Posterior vena cava (tissue), 2 donors: ENCODE measurements at regions not wholly inside any gene's neighbourhood (a gene's known extent, or its start where the extent isn't known, plus 50 kb on each side); places are given as distances from the start of the nearest gene placed in this dataset.

Source experiments
- DNase-seq: peaks from one replicate; pipeline ENCODE4 v3.0.0-alpha.2; 2020; ENCODE audit warnings: low spot score
- intact Hi-C, 2 donors: fragments of 100-400 bp; cut with DNase I; formaldehyde crosslinking; loops; one replicate each; pipeline versions ENCODE4 v1.14.1 to v1.14.2; 2022 to 2023
- donor health status: DM: yes; HTN: yes; CAD: no.
- donor health status: DM: yes; HTN: yes; CAD: no.

GRCh38 chr9:82148426-82148810 lies 159.8 kb downstream of the SPATA31D1 start:
- no peak for DNase-seq
- intact Hi-C loops, result no loop called here

- DNase-seq, result no peak
Measured at GRCh38 chr9:82148901-82149461, 160.4 kb downstream of the SPATA31D1 start.

GRCh38 chr9:82149501-82149946 lies 161.0 kb downstream of the SPATA31D1 start:
- DNase-seq, result no peak
- intact Hi-C loops, result no loop called here

More at GRCh38 chr9:82148901-82149461, 160.4 kb downstream of the SPATA31D1 start:
- intact Hi-C loops, result no loop called here

DNA sequence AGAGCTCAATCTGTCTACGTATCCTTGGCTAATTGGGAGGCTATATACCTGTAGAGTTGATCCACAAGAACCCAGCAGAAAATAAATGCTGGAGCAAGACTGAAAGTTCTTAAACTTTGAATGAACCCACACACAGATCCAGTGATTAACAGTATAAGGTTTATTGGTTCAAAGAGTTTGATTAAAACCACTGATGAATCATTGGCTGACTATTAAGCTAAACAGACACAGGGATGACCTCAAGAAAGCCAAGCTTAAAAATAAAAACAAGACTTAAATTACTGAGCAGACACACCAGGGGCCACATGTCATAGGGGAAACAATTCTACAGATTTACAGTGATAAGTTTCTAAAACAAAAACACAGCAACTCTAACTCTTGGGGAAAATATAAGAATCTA lies 163.6 kb downstream of the SPATA31D1 start:
- intact Hi-C loops, result no loop called here
- no peak for DNase-seq

- intact Hi-C loops, result no loop called here
- no peak for DNase-seq
Measured at GRCh38 chr9:82153032-82153431, 164.5 kb downstream of the SPATA31D1 start.

DNA sequence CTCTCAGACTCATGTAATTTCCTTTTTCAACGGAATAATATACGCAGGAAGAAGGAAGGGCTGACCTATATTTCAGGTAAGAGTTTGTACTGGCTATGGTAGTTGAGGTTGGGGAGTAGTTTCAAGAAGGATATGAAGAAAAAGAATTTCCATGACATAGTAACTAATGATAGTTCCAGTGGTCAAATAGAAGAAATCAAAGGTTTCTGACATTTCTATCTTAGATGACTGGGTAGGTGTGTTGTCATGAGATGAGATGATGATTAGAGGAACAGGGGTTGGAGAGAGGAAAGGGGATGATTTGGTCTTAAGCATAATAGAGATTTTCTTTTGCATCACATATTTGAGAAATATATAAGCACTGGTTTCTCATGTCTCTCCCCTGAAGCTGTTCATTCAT lies 166.0 kb downstream of the SPATA31D1 start:
- intact Hi-C loops, result no loop called here

DNA sequence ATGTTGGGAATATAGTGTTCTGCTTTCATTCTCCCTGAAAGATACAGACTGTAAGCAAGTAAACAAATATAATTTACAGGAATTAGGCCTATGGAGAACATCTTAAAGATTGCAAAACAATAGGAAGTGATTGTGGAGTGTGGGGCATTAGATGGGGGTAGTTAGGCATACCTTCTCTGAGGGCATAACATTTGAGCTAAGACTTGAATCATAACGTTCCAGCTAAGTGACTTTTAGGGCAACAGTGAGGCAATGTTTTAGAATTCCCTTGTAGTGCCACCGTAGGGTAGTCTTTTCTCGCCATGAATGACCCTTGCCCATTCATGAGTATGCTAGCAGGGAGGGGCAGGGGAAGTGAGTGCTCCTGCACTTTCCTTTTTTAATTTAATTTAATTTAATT lies 173.3 kb downstream of the SPATA31D1 start:
- no peak for DNase-seq
- intact Hi-C loops, result no loop called here

More for the DNA sequence above, 166.0 kb downstream of the SPATA31D1 start:
- no peak for DNase-seq

DNA sequence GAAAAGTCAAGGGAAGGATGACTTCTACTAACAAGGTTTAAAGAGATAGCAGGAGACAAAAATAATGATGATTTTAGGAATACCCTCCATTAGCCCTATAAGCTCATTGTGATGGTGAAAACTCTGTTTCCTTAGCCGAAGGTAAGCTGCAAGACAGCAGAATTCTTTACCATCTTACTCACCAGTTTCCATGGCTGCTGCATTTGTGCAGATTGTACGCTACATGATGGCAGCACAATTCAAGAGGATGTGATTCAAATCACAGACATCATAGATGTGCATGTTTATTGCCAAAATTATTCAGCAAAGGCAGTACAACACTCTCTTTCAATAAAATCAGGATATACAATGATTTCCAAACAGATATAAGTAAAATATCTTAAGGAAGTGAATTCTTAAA lies 175.6 kb downstream of the SPATA31D1 start:
- DNase-seq, result no peak
- intact Hi-C loops, result no loop called here

DNA sequence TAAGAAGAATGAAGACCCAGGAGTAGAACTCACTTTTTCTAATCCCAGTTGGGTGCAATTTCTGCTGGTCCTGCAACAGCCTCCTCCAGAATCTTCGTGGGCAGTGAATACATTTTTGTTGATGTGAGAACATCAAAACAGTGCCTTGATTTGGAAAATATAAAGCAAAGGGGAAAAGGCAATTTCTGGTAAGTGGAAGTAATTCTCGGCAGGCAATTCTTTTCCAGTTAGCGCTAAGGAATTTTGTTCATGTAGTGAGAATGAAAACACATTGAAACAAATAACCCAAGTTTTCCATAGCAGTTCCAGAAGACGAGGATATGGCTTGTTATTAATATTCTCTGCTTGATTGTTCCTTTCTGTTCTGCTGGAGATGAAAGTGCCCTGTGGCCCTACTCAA lies 178.7 kb downstream of the SPATA31D1 start:
- no peak for DNase-seq
- intact Hi-C loops, result no loop called here

DNA sequence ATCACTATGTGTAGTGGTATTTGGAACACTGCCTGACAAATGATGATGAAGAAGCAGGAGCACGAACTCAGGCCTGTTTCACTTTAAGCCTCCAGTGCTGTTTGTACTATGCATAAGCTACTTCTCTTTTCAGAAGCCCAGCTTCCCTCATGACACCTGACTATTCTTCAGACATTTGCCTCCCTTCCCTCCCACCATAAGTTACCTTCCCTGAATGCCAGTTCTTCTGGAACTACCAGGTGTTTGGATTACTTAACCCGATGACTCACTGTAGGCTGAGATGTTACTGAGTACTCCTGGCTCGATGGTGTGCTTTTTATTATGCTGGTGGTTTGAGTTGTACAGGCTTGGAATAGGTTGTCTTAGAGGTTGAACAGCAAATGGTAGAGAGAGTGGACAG lies 180.0 kb downstream of the SPATA31D1 start:
- intact Hi-C loops, result no loop called here

GRCh38 chr9:82170866-82171265 lies 182.3 kb downstream of the SPATA31D1 start:
- no peak for DNase-seq
- intact Hi-C loops, result no loop called here

More for the DNA sequence above, 180.0 kb downstream of the SPATA31D1 start:
- DNase-seq, result no peak

DNA sequence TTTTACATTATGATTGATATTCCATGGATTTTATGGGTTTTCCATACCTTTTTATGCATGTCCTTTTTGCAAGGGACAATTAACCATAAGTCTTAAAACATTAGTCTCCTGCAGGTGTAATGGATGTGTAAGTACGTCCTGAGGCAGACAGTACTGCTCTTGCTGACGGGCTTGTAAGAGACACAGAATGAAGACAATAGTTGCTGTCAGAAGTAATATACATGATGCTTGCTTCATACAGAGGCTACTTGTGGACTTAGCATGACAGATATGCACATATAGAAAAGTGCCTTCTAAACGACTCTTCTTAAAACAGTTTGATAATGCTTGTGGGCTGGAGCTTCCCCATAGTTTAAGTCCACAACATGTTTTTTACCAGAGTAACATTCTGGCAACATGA lies 182.7 kb downstream of the SPATA31D1 start:
- no peak for DNase-seq
- intact Hi-C loops, result no loop called here

DNA sequence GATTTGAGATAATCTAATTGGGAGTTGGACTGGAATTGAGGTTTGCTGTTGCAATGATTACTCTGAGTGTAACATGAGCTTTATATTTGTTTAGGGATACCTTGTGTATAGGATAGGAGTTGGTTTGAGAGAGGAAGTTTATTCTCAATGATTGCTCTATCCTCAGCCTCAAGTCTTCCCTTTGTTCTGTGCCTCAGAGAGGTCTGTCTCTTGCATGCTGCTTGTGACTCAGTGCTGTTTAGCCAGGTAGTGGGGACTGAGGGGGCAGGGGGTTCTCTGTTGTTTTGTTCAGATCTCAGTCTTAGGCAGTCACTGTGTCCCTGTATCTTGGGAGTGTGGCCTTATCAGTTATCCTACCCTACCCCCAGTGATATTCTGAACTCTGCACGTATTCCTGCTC lies 192.1 kb downstream of the SPATA31D1 start:
- DNase-seq, result no peak
- intact Hi-C loops, result no loop called here

DNA sequence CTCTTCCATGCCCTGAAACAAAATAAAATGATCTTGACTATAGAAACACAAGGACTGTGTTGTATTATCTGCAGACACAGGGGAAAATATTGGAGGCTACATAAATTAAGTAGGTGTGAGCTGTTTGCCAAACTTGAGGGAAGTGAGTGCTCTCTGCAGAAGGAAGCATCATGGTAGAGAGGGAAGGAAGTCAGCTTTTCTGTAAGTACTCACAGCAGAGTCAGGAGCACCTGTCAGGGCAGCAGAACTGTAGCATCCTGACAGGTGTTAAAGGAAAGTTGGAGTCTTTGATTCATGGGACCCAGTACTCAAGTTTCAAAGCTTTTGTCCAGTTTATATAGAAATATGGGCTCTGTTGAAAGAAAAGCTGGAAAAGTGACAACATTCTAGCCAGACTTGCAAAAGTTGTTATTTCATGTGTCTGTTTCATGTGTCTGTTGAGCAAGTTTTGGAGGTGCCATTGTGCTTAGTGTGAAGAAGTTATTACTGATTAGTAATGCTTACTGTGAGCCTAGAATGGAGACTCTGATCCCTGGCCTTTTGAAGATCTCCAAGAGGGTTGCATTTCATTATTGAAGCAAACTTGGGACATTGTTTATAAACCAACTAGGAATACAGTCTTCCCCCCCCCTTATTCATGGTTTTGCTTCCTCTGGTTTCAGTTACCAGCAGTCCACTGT lies 194.7 kb downstream of the SPATA31D1 start:
- no peak for DNase-seq
- intact Hi-C loops, result no loop called here

- intact Hi-C loops, result no loop called here
- no peak for DNase-seq
Measured at GRCh38 chr9:82184524-82184923, 196.0 kb downstream of the SPATA31D1 start.

DNA sequence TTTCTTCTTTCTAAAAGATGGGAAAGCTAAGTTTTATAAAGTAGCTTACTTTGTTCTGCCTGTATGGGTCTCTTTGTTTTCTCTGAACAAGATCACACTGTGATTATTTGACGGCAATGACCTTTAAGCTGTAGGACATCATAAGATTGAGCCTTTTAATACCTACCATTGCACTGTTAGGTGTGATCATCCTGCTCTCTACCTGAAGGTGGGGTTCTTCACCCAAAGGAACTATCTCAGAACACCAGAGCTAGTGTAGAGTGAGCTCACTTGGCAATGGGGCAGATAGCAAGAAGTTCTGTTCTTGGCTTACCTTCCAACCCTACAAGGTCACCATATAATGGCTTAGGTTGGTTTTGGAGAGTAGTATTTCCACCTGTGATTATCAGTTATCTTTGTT lies 200.2 kb downstream of the SPATA31D1 start:
- intact Hi-C loops, result no loop called here
- DNase-seq, result no peak

DNA sequence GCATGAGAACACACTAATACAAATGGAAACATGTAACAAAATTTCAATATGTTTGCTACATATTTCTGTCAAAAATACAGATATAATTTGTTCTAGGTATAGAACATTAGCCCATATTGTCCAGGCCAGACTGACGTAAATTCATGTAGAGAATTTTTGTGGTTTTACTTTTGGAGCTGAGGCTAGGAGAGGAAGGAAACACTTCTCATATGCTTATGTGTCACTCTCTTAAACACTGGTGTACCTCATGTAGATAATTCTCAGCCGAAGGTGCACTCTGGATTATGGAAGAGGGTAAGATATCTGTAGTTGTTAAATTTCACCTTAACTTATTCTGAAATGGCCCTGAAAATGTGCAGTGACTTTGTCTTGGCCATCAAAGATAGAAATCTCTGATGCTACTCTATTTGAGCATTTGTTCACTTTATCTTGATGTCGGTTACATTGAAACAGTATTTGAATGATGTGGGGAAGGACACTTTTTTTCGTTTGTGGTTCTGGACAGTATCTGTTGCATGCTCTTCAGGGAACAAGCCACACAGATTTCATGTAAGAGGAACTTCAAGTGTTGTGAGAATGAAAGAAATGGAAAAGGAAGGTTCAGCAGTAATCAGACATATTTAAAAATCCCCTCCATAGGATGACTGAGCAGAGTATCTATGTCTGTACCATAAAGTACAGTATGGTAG lies 202.7 kb downstream of the SPATA31D1 start:
- intact Hi-C loops, result no loop called here
- DNase-seq, result no peak

DNA sequence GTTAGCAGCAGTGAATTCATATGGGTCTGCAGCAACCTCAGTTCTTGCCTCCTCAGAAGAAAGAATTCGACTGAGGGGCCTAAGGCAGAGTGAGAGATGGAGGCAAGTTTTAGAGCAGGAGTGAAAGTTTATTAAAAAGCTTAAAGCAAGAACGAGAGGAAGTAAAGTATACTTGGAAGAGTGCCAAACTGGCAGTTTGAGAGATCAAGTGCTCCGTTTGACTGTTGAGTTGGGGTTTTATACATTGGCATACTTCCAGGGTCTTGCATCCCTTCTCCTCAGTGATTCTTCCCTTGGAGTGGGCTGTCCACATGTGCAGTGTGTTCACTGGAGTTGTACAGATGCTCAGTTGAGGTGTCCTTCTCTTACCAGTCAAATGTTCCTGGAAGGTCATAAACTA lies 203.6 kb downstream of the SPATA31D1 start:
- DNase-seq, result no peak
- intact Hi-C loops, result no loop called here

DNA sequence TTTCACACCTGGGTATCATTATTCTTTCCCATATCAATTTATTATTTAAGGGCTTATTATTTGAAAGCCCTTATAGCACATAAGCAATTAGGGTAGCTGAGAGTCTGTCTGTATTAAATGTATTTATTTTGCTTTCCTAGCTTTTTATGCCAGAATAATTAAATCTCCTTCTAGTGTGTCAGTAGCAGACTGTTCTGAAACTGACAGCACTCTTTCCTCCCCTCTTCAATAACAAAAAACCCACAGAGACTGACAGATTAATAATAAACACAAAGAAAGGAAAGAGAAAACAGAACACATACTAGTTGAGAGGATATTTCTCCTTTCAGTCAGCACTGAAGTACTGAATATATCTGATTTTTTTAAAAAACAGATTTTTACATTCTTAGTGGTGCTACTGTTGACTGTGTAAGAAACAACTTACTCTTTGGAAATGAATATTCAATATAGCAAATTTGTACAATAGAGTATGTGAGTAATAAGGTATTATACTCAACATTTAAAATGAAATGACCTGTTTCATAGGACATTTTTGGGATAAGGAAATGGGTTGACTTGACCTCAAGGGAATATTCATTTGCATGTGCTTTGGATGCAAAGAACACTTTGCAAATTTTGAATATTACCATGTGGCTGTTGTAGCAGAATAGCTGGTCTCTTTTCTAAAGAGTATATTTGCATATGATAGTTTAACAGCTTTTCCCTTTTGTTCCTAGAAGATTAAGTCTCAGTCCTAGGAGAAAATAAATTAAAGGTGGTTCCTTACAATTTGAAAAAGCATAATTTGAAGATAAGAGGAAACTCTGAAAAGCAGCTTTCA lies 208.3 kb downstream of the SPATA31D1 start:
- intact Hi-C loops, result loop anchor here in 1 of 2 donors (1.0 kb wide), 1 partner anchor 21 kb away; no protein-coding TSS in a partner anchor
- no peak for DNase-seq

GRCh38 chr9:82201196-82201595 lies 212.6 kb downstream of the SPATA31D1 start:
- intact Hi-C loops, result no loop called here
- DNase-seq, result no peak
